Esophagus muscularis mucosa (tissue), 3 donors: ENCODE measurements at regions not wholly inside any gene's neighbourhood (a gene's known extent, or its start where the extent isn't known, plus 50 kb on each side); places are given as distances from the start of the nearest gene placed in this dataset.

ENCODE experiments used
- CTCF ChIP-seq, 3 experiments: fragments of 200-600 bp in 2 of 3; fragments of 450-650 bp in 1 of 3; sonication (generic) in 2 of 3; IDR thresholded peaks; one replicate each; pipeline ENCODE4 v1.5.1; 2017 to 2019; ENCODE audit warnings: antibody characterized with exemption in 3 of 3, mild to moderate bottlenecking in 2 of 3, moderate library complexity in 1 of 3
- POLR2A ChIP-seq: fragments of 450-650 bp; IDR thresholded peaks from one replicate; pipeline ENCODE4 v1.6.1; 2017; ENCODE audit warnings: antibody characterized with exemption, moderate library complexity, mild to moderate bottlenecking, low read depth
- POLR2AphosphoS5 ChIP-seq, 2 donors: sonication (generic); formaldehyde crosslinking; IDR thresholded peaks; one replicate each; pipeline ENCODE4 v1.6.1; 2017; ENCODE audit warnings: antibody characterized with exemption in 2 of 2

- TF ChIP-seq POLR2A (no peak), CTCF (IDR thresholded peaks at IDR 0.05) (peak; percentile 50 to 65 (median 58)), POLR2AphosphoS5 (IDR thresholded peaks at IDR 0.05) (no peak)
Measured at GRCh38 chr1:221543529-221544120, 198.3 kb downstream of the DUSP10 start.
